ENCODE measurements at regions not wholly inside any gene's neighbourhood (a gene's known extent, or its start where the extent isn't known, plus 50 kb on each side); places are given as distances from the start of the nearest gene placed in this dataset.
A peak's percentile ranks its signal among the peaks of the same experiment; 100 is the strongest.

GRCh38 chr11:88424881-88425280 lies 87.3 kb upstream of the CTSC start:
- no peaks in the 10 kb centered on the region for H3K27me3 ChIP-seq (ENCODE audit: control insufficient read depth in 3 of 3, insufficient read depth in 3 of 3, low read length in 3 of 3)
- no peaks in the 10 kb centered on the region for H3K36me3 ChIP-seq (ENCODE audit: control insufficient read depth in 3 of 3, insufficient read depth in 3 of 3, low read length in 3 of 3)
- H3K9ac ChIP-seq (ENCODE audit: low read depth in 1 of 3, low read length in 3 of 3): no peak overlapping the region
- H3K4me1 ChIP-seq (ENCODE audit: control insufficient read depth in 3 of 3, insufficient read depth in 3 of 3, low read length in 3 of 3): peaks cover 0 to 3% (median 0%) of the 10 kb centered on the region in 3 donors
- no peaks in the 10 kb centered on the region for H3K9me3 ChIP-seq (ENCODE audit: control insufficient read depth in 3 of 3, low read length in 3 of 3)
- H3K4me3 ChIP-seq (ENCODE audit: low read length in 3 of 3): no peak overlapping the region
- H3K27ac ChIP-seq (ENCODE audit: low read depth, low read length): no peak overlapping the region

- H3K9me3 ChIP-seq (ENCODE audit: control insufficient read depth in 3 of 3, low read length in 3 of 3): no peaks in the 10 kb centered on the region
- H3K4me3 ChIP-seq (ENCODE audit: low read length in 3 of 3): no peak overlapping the region
- no peaks in the 10 kb centered on the region for H3K27me3 ChIP-seq (ENCODE audit: control insufficient read depth in 3 of 3, insufficient read depth in 3 of 3, low read length in 3 of 3)
- H3K36me3 ChIP-seq (ENCODE audit: control insufficient read depth in 3 of 3, insufficient read depth in 3 of 3, low read length in 3 of 3): no peaks in the 10 kb centered on the region
- no peak overlapping the region for H3K9ac ChIP-seq (ENCODE audit: low read depth in 1 of 3, low read length in 3 of 3)
- peak overlapping the region; percentile 50 for H3K27ac ChIP-seq (ENCODE audit: low read depth, low read length)
- H3K4me1 ChIP-seq (ENCODE audit: control insufficient read depth in 3 of 3, insufficient read depth in 3 of 3, low read length in 3 of 3): peaks cover 0 to 3% (median 0%) of the 10 kb centered on the region in 3 donors
Observed at GRCh38 chr11:88421530-88421929, 84.0 kb upstream of the CTSC start.

GRCh38 chr11:88420165-88420791 lies 82.7 kb upstream of the CTSC start:
- Histone ChIP-seq H3K9me3 (ENCODE audit: control insufficient read depth in 3 of 3, low read length in 3 of 3) (no peaks in the 10 kb centered on the region), H3K9ac (ENCODE audit: low read depth in 1 of 3, low read length in 3 of 3) (no peak overlapping the region), H3K27ac (ENCODE audit: low read depth, low read length) (peak overlapping the region; percentile 50), H3K4me3 (ENCODE audit: low read length in 3 of 3) (no peak overlapping the region), H3K36me3 (ENCODE audit: control insufficient read depth in 3 of 3, insufficient read depth in 3 of 3, low read length in 3 of 3) (no peaks in the 10 kb centered on the region), H3K27me3 (ENCODE audit: control insufficient read depth in 3 of 3, insufficient read depth in 3 of 3, low read length in 3 of 3) (no peaks in the 10 kb centered on the region), H3K4me1 (ENCODE audit: control insufficient read depth in 3 of 3, insufficient read depth in 3 of 3, low read length in 3 of 3) (peaks cover 0 to 3% (median 0%) of the 10 kb centered on the region in 3 donors)

GRCh38 chr11:88418508-88418907 lies 81.0 kb upstream of the CTSC start:
- Histone ChIP-seq H3K27me3 (ENCODE audit: control insufficient read depth in 3 of 3, insufficient read depth in 3 of 3, low read length in 3 of 3) (no peaks in the 10 kb centered on the region), H3K4me1 (ENCODE audit: control insufficient read depth in 3 of 3, insufficient read depth in 3 of 3, low read length in 3 of 3) (peaks cover 0 to 3% (median 0%) of the 10 kb centered on the region in 3 donors), H3K27ac (ENCODE audit: low read depth, low read length) (no peak overlapping the region), H3K4me3 (ENCODE audit: low read length in 3 of 3) (no peak overlapping the region), H3K9ac (ENCODE audit: low read depth in 1 of 3, low read length in 3 of 3) (no peak overlapping the region), H3K9me3 (ENCODE audit: control insufficient read depth in 3 of 3, low read length in 3 of 3) (no peaks in the 10 kb centered on the region), H3K36me3 (ENCODE audit: control insufficient read depth in 3 of 3, insufficient read depth in 3 of 3, low read length in 3 of 3) (no peaks in the 10 kb centered on the region)

GRCh38 chr11:88415495-88415894 lies 78.0 kb upstream of the CTSC start:
- no peaks in the 10 kb centered on the region for H3K36me3 ChIP-seq (ENCODE audit: control insufficient read depth in 3 of 3, insufficient read depth in 3 of 3, low read length in 3 of 3)
- H3K9me3 ChIP-seq (ENCODE audit: control insufficient read depth in 3 of 3, low read length in 3 of 3): no peaks in the 10 kb centered on the region
- no peak overlapping the region for H3K9ac ChIP-seq (ENCODE audit: low read depth in 1 of 3, low read length in 3 of 3)
- H3K27ac ChIP-seq (ENCODE audit: low read depth, low read length): no peak overlapping the region
- no peak overlapping the region for H3K4me3 ChIP-seq (ENCODE audit: low read length in 3 of 3)
- peaks cover 0 to 1% (median 0%) of the 10 kb centered on the region in 3 donors for H3K4me1 ChIP-seq (ENCODE audit: control insufficient read depth in 3 of 3, insufficient read depth in 3 of 3, low read length in 3 of 3)
- H3K27me3 ChIP-seq (ENCODE audit: control insufficient read depth in 3 of 3, insufficient read depth in 3 of 3, low read length in 3 of 3): no peaks in the 10 kb centered on the region

- H3K36me3 ChIP-seq (ENCODE audit: control insufficient read depth in 3 of 3, insufficient read depth in 3 of 3, low read length in 3 of 3): no peaks in the 10 kb centered on the region
- H3K27ac ChIP-seq (ENCODE audit: low read depth, low read length): no peak overlapping the region
- H3K4me1 ChIP-seq (ENCODE audit: control insufficient read depth in 3 of 3, insufficient read depth in 3 of 3, low read length in 3 of 3): no peaks in the 10 kb centered on the region
- H3K9me3 ChIP-seq (ENCODE audit: control insufficient read depth in 3 of 3, low read length in 3 of 3): no peaks in the 10 kb centered on the region
- no peak overlapping the region for H3K9ac ChIP-seq (ENCODE audit: low read depth in 1 of 3, low read length in 3 of 3)
- H3K4me3 ChIP-seq (ENCODE audit: low read length in 3 of 3): no peak overlapping the region
- H3K27me3 ChIP-seq (ENCODE audit: control insufficient read depth in 3 of 3, insufficient read depth in 3 of 3, low read length in 3 of 3): no peaks in the 10 kb centered on the region
Observed at GRCh38 chr11:88414981-88415413, 77.5 kb upstream of the CTSC start.

- H3K27me3 ChIP-seq (ENCODE audit: control insufficient read depth in 3 of 3, insufficient read depth in 3 of 3, low read length in 3 of 3): no peaks in the 10 kb centered on the region
- H3K27ac ChIP-seq (ENCODE audit: low read depth, low read length): no peak overlapping the region
- H3K36me3 ChIP-seq (ENCODE audit: control insufficient read depth in 3 of 3, insufficient read depth in 3 of 3, low read length in 3 of 3): no peaks in the 10 kb centered on the region
- no peak overlapping the region for H3K4me3 ChIP-seq (ENCODE audit: low read length in 3 of 3)
- no peaks in the 10 kb centered on the region for H3K4me1 ChIP-seq (ENCODE audit: control insufficient read depth in 3 of 3, insufficient read depth in 3 of 3, low read length in 3 of 3)
- no peak overlapping the region for H3K9ac ChIP-seq (ENCODE audit: low read depth in 1 of 3, low read length in 3 of 3)
- H3K9me3 ChIP-seq (ENCODE audit: control insufficient read depth in 3 of 3, low read length in 3 of 3): no peaks in the 10 kb centered on the region
Observed at GRCh38 chr11:88414385-88414861, 76.9 kb upstream of the CTSC start.

GRCh38 chr11:88411265-88411664 lies 73.7 kb upstream of the CTSC start:
- Histone ChIP-seq H3K27me3 (ENCODE audit: control insufficient read depth in 3 of 3, insufficient read depth in 3 of 3, low read length in 3 of 3) (no peaks in the 10 kb centered on the region), H3K4me1 (ENCODE audit: control insufficient read depth in 3 of 3, insufficient read depth in 3 of 3, low read length in 3 of 3) (no peaks in the 10 kb centered on the region), H3K4me3 (ENCODE audit: low read length in 3 of 3) (no peak overlapping the region), H3K9me3 (ENCODE audit: control insufficient read depth in 3 of 3, low read length in 3 of 3) (no peaks in the 10 kb centered on the region), H3K36me3 (ENCODE audit: control insufficient read depth in 3 of 3, insufficient read depth in 3 of 3, low read length in 3 of 3) (no peaks in the 10 kb centered on the region), H3K27ac (ENCODE audit: low read depth, low read length) (no peak overlapping the region), H3K9ac (ENCODE audit: low read depth in 1 of 3, low read length in 3 of 3) (no peak overlapping the region)

GRCh38 chr11:88410656-88411055 lies 73.1 kb upstream of the CTSC start:
- no peaks in the 10 kb centered on the region for H3K27me3 ChIP-seq (ENCODE audit: control insufficient read depth in 3 of 3, insufficient read depth in 3 of 3, low read length in 3 of 3)

GRCh38 chr11:88410056-88410455 lies 72.5 kb upstream of the CTSC start:
- Histone ChIP-seq H3K27me3 (ENCODE audit: control insufficient read depth in 3 of 3, insufficient read depth in 3 of 3, low read length in 3 of 3) (no peaks in the 10 kb centered on the region), H3K9me3 (ENCODE audit: control insufficient read depth in 3 of 3, low read length in 3 of 3) (no peaks in the 10 kb centered on the region)

More at GRCh38 chr11:88410656-88411055, 73.1 kb upstream of the CTSC start:
- Histone ChIP-seq H3K9ac (ENCODE audit: low read depth in 1 of 3, low read length in 3 of 3) (no peak overlapping the region), H3K4me3 (ENCODE audit: low read length in 3 of 3) (no peak overlapping the region), H3K27ac (ENCODE audit: low read depth, low read length) (no peak overlapping the region), H3K9me3 (ENCODE audit: control insufficient read depth in 3 of 3, low read length in 3 of 3) (no peaks in the 10 kb centered on the region), H3K4me1 (ENCODE audit: control insufficient read depth in 3 of 3, insufficient read depth in 3 of 3, low read length in 3 of 3) (no peaks in the 10 kb centered on the region), H3K36me3 (ENCODE audit: control insufficient read depth in 3 of 3, insufficient read depth in 3 of 3, low read length in 3 of 3) (no peaks in the 10 kb centered on the region)

More at GRCh38 chr11:88410056-88410455, 72.5 kb upstream of the CTSC start:
- Histone ChIP-seq H3K4me1 (ENCODE audit: control insufficient read depth in 3 of 3, insufficient read depth in 3 of 3, low read length in 3 of 3) (no peaks in the 10 kb centered on the region), H3K36me3 (ENCODE audit: control insufficient read depth in 3 of 3, insufficient read depth in 3 of 3, low read length in 3 of 3) (no peaks in the 10 kb centered on the region), H3K27ac (ENCODE audit: low read depth, low read length) (no peak overlapping the region), H3K4me3 (ENCODE audit: low read length in 3 of 3) (no peak overlapping the region), H3K9ac (ENCODE audit: low read depth in 1 of 3, low read length in 3 of 3) (no peak overlapping the region)

All from skeletal muscle tissue (tissue), 3 donors.